Natural killer cell treated with Interleukin-12 subunit alpha and Interleukin-12 subunit beta and Interleukin-15 and Interleukin-18, amount 100 ng/mL, for 72 hours (primary cell): ENCODE measurements at regions not wholly inside any gene's neighbourhood (a gene's known extent, or its start where the extent isn't known, plus 50 kb on each side); places are given as distances from the start of the nearest gene placed in this dataset.

Source experiments
- ATAC-seq, 2 donors: fragments of 150-1000 bp; cut with Tn5 transposase in 1 of 2; sonication (Bioruptor Pico), chemical (Tn5 transposase) in 1 of 2; 2 replicates each; pipeline ENCODE4 v1.10.0; 2021
- DNase-seq: peaks from one replicate; pipeline ENCODE4 v3.0.0; 2022; ENCODE audit warnings: low spot score
- H3K27ac Mint-ChIP-seq, 2 donors: 1 replicate in 1 of 2; 2 replicates in 1 of 2; pipeline ENCODE4 v1.8.0; 2022; ENCODE audit warnings: mixed read lengths in 2 of 2, mild to moderate bottlenecking in 1 of 2, moderate library complexity in 1 of 2
- H3K27me3 Mint-ChIP-seq, 2 donors: 1 replicate in 1 of 2; 2 replicates in 1 of 2; pipeline ENCODE4 v1.8.0; 2022; ENCODE audit warnings: mixed read lengths in 2 of 2
- H3K36me3 Mint-ChIP-seq: one replicate; pipeline ENCODE4 v1.8.0; 2022; ENCODE audit warnings: mixed read lengths
- H3K4me1 Mint-ChIP-seq, 2 donors: 1 replicate in 1 of 2; 2 replicates in 1 of 2; pipeline ENCODE4 v1.8.0; 2022; ENCODE audit warnings: low read depth in 2 of 2, mixed read lengths in 2 of 2, mild to moderate bottlenecking in 1 of 2
- H3K4me3 Mint-ChIP-seq: one replicate; pipeline ENCODE4 v1.8.0; 2022; ENCODE audit warnings: mixed read lengths
- H3K9me3 Mint-ChIP-seq: 2 replicates; pipeline ENCODE4 v1.8.0; 2022; ENCODE audit warnings: mixed read lengths

GRCh38 chr11:15794361-15795150, 561.8 kb downstream of the SOX6 start:
- H3K27ac Mint-ChIP-seq, result no peak overlapping the region
- H3K27me3 Mint-ChIP-seq, result peaks cover 0 to 3% of the 10 kb centered on the region in 2 donors
- no peak for DNase-seq
- no peaks in the 10 kb centered on the region for H3K4me1 Mint-ChIP-seq
- H3K9me3 Mint-ChIP-seq, result peaks cover 13% of the 10 kb centered on the region
- no peak overlapping the region for H3K4me3 Mint-ChIP-seq
- ATAC-seq, result no peak
- H3K36me3 Mint-ChIP-seq, result no peaks in the 10 kb centered on the region

GRCh38 chr11:15795378-15795777, 561.0 kb downstream of the SOX6 start:
- Mint-ChIP-seq H3K36me3 (no peaks in the 10 kb centered on the region), H3K27me3 (peaks cover 0 to 3% of the 10 kb centered on the region in 2 donors), H3K4me1 (no peaks in the 10 kb centered on the region), H3K9me3 (peaks cover 13% of the 10 kb centered on the region), H3K4me3 (no peak overlapping the region), H3K27ac (no peak overlapping the region)
- ATAC-seq (no peak), DNase-seq (no peak)

GRCh38 chr11:15800111-15800800, 556.1 kb downstream of the SOX6 start:
- Mint-ChIP-seq H3K27me3 (no peaks in the 10 kb centered on the region), H3K4me3 (no peak overlapping the region), H3K9me3 (peaks cover 6% of the 10 kb centered on the region), H3K36me3 (no peaks in the 10 kb centered on the region), H3K4me1 (no peaks in the 10 kb centered on the region), H3K27ac (no peak overlapping the region)
- ATAC-seq, result no peak
- DNase-seq, result no peak

- no peaks in the 10 kb centered on the region for H3K36me3 Mint-ChIP-seq
- H3K4me3 Mint-ChIP-seq, result no peak overlapping the region
- no peaks in the 10 kb centered on the region for H3K27me3 Mint-ChIP-seq
- H3K4me1 Mint-ChIP-seq, result no peaks in the 10 kb centered on the region
- no peak for DNase-seq
- no peak for ATAC-seq
- peaks cover 5% of the 10 kb centered on the region for H3K9me3 Mint-ChIP-seq
- H3K27ac Mint-ChIP-seq, result no peak overlapping the region
These were observed 555.2 kb downstream of the SOX6 start for GRCh38 chr11:15801126-15801525.

GRCh38 chr11:15801616-15802015, 554.7 kb downstream of the SOX6 start:
- no peak for ATAC-seq
- Mint-ChIP-seq H3K36me3 (no peaks in the 10 kb centered on the region), H3K27ac (no peak overlapping the region), H3K9me3 (peaks cover 5% of the 10 kb centered on the region), H3K4me3 (no peak overlapping the region), H3K27me3 (no peaks in the 10 kb centered on the region), H3K4me1 (no peaks in the 10 kb centered on the region)
- DNase-seq, result no peak

- H3K27ac Mint-ChIP-seq, result no peak overlapping the region
- no peak for ATAC-seq
- DNase-seq, result no peak
- no peaks in the 10 kb centered on the region for H3K36me3 Mint-ChIP-seq
- H3K9me3 Mint-ChIP-seq, result no peaks in the 10 kb centered on the region
- H3K27me3 Mint-ChIP-seq, result peaks cover 0 to 3% of the 10 kb centered on the region in 2 donors
- no peaks in the 10 kb centered on the region for H3K4me1 Mint-ChIP-seq
- no peak overlapping the region for H3K4me3 Mint-ChIP-seq
These were observed 550.6 kb downstream of the SOX6 start for GRCh38 chr11:15805726-15806125.

GRCh38 chr11:15806217-15806616, 550.1 kb downstream of the SOX6 start:
- H3K4me1 Mint-ChIP-seq, result no peaks in the 10 kb centered on the region
- no peak for DNase-seq
- H3K9me3 Mint-ChIP-seq, result no peaks in the 10 kb centered on the region
- ATAC-seq, result no peak
- no peaks in the 10 kb centered on the region for H3K36me3 Mint-ChIP-seq
- H3K27me3 Mint-ChIP-seq, result peaks cover 0 to 3% of the 10 kb centered on the region in 2 donors
- no peak overlapping the region for H3K27ac Mint-ChIP-seq
- no peak overlapping the region for H3K4me3 Mint-ChIP-seq

GRCh38 chr11:15807827-15808226, 548.5 kb downstream of the SOX6 start:
- peaks cover 0 to 3% of the 10 kb centered on the region in 2 donors for H3K27me3 Mint-ChIP-seq
- H3K4me3 Mint-ChIP-seq, result no peak overlapping the region
- no peaks in the 10 kb centered on the region for H3K36me3 Mint-ChIP-seq
- no peak for DNase-seq
- no peaks in the 10 kb centered on the region for H3K9me3 Mint-ChIP-seq
- ATAC-seq, result no peak
- no peak overlapping the region for H3K27ac Mint-ChIP-seq
- no peaks in the 10 kb centered on the region for H3K4me1 Mint-ChIP-seq

- Mint-ChIP-seq H3K36me3 (peaks cover 1% of the 10 kb centered on the region), H3K9me3 (peaks cover 3% of the 10 kb centered on the region), H3K4me1 (no peaks in the 10 kb centered on the region), H3K4me3 (no peak overlapping the region), H3K27ac (no peak overlapping the region), H3K27me3 (peaks cover 3 to 6% of the 10 kb centered on the region in 2 donors)
- ATAC-seq (no peak), DNase-seq (no peak)
These were observed 546.3 kb downstream of the SOX6 start for GRCh38 chr11:15810082-15810481.

GRCh38 chr11:15810525-15810924, 545.8 kb downstream of the SOX6 start:
- Mint-ChIP-seq H3K4me1 (no peaks in the 10 kb centered on the region), H3K36me3 (peaks cover 6% of the 10 kb centered on the region), H3K27ac (no peak overlapping the region), H3K4me3 (no peak overlapping the region), H3K27me3 (peaks cover 6 to 7% of the 10 kb centered on the region in 2 donors), H3K9me3 (peaks cover 4% of the 10 kb centered on the region)
- DNase-seq (no peak), ATAC-seq (no peak)

GRCh38 chr11:15815246-15816195, 540.8 kb downstream of the SOX6 start:
- no peak overlapping the region for H3K27ac Mint-ChIP-seq
- no peak overlapping the region for H3K4me3 Mint-ChIP-seq

GRCh38 chr11:15816260-15816871, 540.0 kb downstream of the SOX6 start:
- no peak overlapping the region for H3K27ac Mint-ChIP-seq
- H3K4me3 Mint-ChIP-seq, result no peak overlapping the region
- ATAC-seq (no peak), DNase-seq (no peak)
- H3K36me3 Mint-ChIP-seq, result peaks cover 7% of the 10 kb centered on the region
- H3K4me1 Mint-ChIP-seq, result no peaks in the 10 kb centered on the region
- H3K9me3 Mint-ChIP-seq, result peaks cover 6% of the 10 kb centered on the region
- peaks cover 8 to 10% of the 10 kb centered on the region in 2 donors for H3K27me3 Mint-ChIP-seq

More at GRCh38 chr11:15815246-15816195, 540.8 kb downstream of the SOX6 start:
- Mint-ChIP-seq H3K9me3 (peaks cover 6% of the 10 kb centered on the region), H3K27me3 (peaks cover 8 to 10% of the 10 kb centered on the region in 2 donors), H3K36me3 (peaks cover 7% of the 10 kb centered on the region), H3K4me1 (no peaks in the 10 kb centered on the region)
- DNase-seq, result no peak
- no peak for ATAC-seq

- H3K27me3 Mint-ChIP-seq, result peaks cover 8 to 10% of the 10 kb centered on the region in 2 donors
- H3K4me3 Mint-ChIP-seq, result no peak overlapping the region
- no peak overlapping the region for H3K27ac Mint-ChIP-seq
- DNase-seq (no peak), ATAC-seq (no peak)
- peaks cover 6% of the 10 kb centered on the region for H3K9me3 Mint-ChIP-seq
- H3K36me3 Mint-ChIP-seq, result peaks cover 7% of the 10 kb centered on the region
- no peaks in the 10 kb centered on the region for H3K4me1 Mint-ChIP-seq
These were observed 539.3 kb downstream of the SOX6 start for GRCh38 chr11:15817001-15817400.
